ENCODE measurements at regions not wholly inside any gene's neighbourhood (a gene's known extent, or its start where the extent isn't known, plus 50 kb on each side); places are given as distances from the start of the nearest gene placed in this dataset.
A peak's percentile ranks its signal among the peaks of the same experiment; 100 is the strongest.

DNA sequence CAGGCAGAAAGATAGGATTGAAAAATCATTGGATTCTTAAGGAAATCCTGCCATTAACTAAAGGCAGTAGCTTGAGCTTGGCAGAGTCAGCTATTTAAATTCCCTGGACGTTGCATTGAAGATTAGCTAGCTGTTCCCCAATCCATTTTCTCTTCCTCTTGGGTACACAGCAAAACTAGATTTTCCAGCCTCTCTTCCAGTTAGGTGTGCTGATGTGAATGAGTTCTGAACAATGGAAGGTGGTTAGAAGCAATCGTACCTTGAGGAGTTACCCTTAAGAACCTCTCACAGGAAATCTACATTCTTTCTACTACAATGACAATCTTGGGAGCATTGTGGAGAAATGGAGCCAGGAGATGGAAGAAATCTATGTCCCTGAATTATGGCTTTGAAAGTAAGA, 383.2 kb upstream of the TBL1XR1 start:
- Histone ChIP-seq H3K9me3 (no peaks in the 10 kb centered on the region), H3K27ac (peak overlapping the region in 3 of 4 donors; percentile 44 to 67 (median 54)), H3K27me3 (no peaks in the 10 kb centered on the region), H3K4me1 (peaks cover 4 to 16% (median 6%) of the 10 kb centered on the region in 3 donors), H3K36me3 (no peaks in the 10 kb centered on the region), H3K4me3 (no peak overlapping the region)
- no peak for DNase-seq
- intact Hi-C loops (cut with DNase I): no loop called here
- no peak for TF ChIP-seq POLR2A (IDR thresholded peaks at IDR 0.05)
- TF ChIP-seq, protein P1, sequence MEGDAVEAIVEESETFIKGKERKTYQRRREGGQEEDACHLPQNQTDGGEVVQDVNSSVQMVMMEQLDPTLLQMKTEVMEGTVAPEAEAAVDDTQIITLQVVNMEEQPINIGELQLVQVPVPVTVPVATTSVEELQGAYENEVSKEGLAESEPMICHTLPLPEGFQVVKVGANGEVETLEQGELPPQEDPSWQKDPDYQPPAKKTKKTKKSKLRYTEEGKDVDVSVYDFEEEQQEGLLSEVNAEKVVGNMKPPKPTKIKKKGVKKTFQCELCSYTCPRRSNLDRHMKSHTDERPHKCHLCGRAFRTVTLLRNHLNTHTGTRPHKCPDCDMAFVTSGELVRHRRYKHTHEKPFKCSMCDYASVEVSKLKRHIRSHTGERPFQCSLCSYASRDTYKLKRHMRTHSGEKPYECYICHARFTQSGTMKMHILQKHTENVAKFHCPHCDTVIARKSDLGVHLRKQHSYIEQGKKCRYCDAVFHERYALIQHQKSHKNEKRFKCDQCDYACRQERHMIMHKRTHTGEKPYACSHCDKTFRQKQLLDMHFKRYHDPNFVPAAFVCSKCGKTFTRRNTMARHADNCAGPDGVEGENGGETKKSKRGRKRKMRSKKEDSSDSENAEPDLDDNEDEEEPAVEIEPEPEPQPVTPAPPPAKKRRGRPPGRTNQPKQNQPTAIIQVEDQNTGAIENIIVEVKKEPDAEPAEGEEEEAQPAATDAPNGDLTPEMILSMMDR (IDR thresholded peaks at IDR 0.05): no peak
- WGBS, 2 donors: 14 to 38% methylated on average over 2 of the region's 2 CpGs

DNA sequence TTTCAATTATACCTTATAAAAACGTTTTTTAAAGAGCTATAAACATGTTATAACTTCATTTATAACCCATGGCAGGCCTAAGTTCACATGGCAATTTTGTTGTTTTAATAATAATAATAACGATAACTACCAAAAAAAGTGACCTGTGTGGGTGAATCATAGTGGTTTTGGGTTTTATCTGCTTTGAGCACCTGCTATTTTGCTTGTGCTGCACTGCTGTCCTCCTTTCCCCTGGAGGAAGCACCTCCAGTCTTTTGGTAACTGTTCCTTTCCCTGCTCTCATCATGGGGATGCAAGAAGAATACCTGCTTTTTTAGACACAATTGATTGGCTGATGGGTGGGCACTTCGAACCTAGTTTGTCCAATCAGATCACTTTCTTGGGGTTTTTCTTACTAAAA, 388.0 kb upstream of the TBL1XR1 start:
- 56 to 72% methylated on average over 3 of the region's 3 CpGs for WGBS, 2 donors
- Histone ChIP-seq H3K27me3 (no peaks in the 10 kb centered on the region), H3K4me3 (no peak overlapping the region), H3K9me3 (no peaks in the 10 kb centered on the region), H3K36me3 (no peaks in the 10 kb centered on the region), H3K4me1 (peaks cover 6 to 24% (median 12%) of the 10 kb centered on the region in 3 donors), H3K27ac (no peak overlapping the region)
- DNase-seq: no peak
- intact Hi-C loops (cut with DNase I): no loop called here
- no peak for TF ChIP-seq POLR2A (IDR thresholded peaks at IDR 0.05)
- TF ChIP-seq, protein P1 (IDR thresholded peaks at IDR 0.05): no peak

DNA sequence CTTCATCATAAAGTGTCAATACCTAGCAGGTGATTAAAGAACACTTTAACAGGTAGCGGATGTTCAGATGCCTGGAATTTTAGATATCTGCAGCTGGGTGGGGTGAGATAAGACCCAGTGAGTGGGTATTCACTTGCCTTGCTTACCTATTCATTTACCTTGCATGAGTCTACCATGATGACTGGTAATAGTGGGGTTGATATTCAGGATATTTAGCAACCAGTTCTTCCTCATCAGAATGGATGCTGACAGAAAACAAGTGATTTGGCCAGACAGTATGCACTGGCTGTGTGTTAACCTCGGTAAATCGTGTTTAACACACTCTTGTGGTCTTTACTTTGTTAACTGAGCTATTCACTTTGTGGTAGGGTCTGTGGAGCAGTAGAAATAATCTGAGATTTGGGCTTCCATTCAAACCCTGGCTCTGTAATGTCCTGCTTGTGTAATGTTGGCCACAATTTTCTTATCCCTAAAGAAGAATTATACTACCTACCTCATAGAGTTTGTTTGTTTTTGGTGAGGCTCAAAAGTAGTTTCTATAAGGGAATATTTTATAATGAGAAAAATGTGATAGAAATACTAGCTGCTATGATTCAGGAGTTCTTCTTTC, 391.9 kb upstream of the TBL1XR1 start:
- intact Hi-C loops (cut with DNase I): no loop called here
- no peaks in the 10 kb centered on the region for H3K36me3 ChIP-seq
- DNase-seq: no peak
- TF ChIP-seq, protein P1 (IDR thresholded peaks at IDR 0.05): no peak
- no peak for TF ChIP-seq POLR2A (IDR thresholded peaks at IDR 0.05)
- peak overlapping the region; percentile 64 to 89 (median 82) for H3K27ac ChIP-seq
- peaks cover 15 to 54% (median 44%) of the 10 kb centered on the region in 3 donors for H3K4me1 ChIP-seq
- H3K9me3 ChIP-seq: no peaks in the 10 kb centered on the region
- no peak overlapping the region for H3K4me3 ChIP-seq
- 85 to 87% methylated on average over 3 of the region's 3 CpGs for WGBS, 2 donors
- H3K27me3 ChIP-seq: no peaks in the 10 kb centered on the region

DNA sequence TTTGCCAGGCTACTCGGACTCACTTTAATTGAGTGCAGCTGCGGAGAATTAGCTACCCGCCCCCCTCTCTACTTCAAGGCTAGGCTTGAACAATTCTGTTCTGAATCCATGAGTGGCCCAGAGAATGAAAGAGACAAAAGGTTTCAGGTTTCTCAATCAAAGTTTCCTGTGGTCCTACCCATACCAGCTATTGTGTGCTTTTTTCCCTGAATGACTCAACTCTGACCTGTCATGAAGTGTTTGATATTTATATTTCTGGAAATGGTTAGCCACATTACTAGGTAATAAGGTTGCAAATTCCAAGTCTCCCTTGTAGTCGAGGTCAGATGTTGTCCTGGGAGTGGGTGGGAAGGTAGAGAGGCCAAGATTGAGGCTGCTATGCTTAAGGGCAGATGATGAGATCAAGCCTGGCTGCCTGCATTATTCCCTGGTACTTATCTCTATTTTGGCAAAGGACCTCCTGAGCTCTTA, 392.7 kb upstream of the TBL1XR1 start:
- peaks cover 15 to 62% (median 45%) of the 10 kb centered on the region in 3 donors for H3K4me1 ChIP-seq
- H3K27me3 ChIP-seq: no peaks in the 10 kb centered on the region
- H3K27ac ChIP-seq: peak overlapping the region; percentile 66 to 89 (median 82)
- no peaks in the 10 kb centered on the region for H3K9me3 ChIP-seq
- H3K36me3 ChIP-seq: no peaks in the 10 kb centered on the region
- WGBS, 2 donors: 12 to 22% methylated on average over 4 of the region's 4 CpGs
- H3K4me3 ChIP-seq: no peak overlapping the region
- no peak for DNase-seq
- intact Hi-C loops (cut with DNase I): no loop called here
- no peak for TF ChIP-seq POLR2A (IDR thresholded peaks at IDR 0.05)
- TF ChIP-seq, protein P1 (IDR thresholded peaks at IDR 0.05): no peak

DNA sequence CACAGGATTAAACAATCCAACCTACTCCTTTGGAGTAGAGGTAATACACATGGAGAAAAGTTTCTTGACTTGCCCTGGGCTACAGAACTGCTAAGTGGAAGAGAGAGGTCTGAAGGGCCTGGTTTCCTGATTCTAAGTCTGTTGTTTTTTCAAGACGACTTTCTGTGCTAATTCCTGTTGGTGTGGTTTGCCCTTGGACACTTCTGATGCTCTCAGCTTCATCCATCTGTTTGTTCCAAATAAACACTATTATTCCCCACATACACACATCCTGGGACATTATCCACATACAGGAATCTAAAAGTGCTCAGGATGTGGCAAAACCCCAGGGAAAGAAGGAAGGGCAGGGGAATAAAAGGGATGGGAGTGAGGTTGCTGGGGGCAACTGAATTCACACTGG, 393.5 kb upstream of the TBL1XR1 start:
- Histone ChIP-seq H3K36me3 (no peaks in the 10 kb centered on the region), H3K4me3 (no peak overlapping the region), H3K27me3 (no peaks in the 10 kb centered on the region), H3K27ac (peak overlapping the region; percentile 80 to 89 (median 83)), H3K4me1 (peaks cover 15 to 71% (median 46%) of the 10 kb centered on the region in 3 donors), H3K9me3 (no peaks in the 10 kb centered on the region)
- no peak for DNase-seq
- intact Hi-C loops (cut with DNase I): no loop called here
- 12 to 17% methylated on average over 1 of the region's 1 CpG for WGBS, 2 donors
- TF ChIP-seq, protein P1 (IDR thresholded peaks at IDR 0.05): no peak
- no peak for TF ChIP-seq POLR2A (IDR thresholded peaks at IDR 0.05)
